Lower lobe of right lung (tissue), 2 donors: ENCODE measurements at regions not wholly inside any gene's neighbourhood (a gene's known extent, or its start where the extent isn't known, plus 50 kb on each side); places are given as distances from the start of the nearest gene placed in this dataset.

Experiments used
- ATAC-seq, 2 donors: fragments of 200-7000 bp; cut with Tn5 transposase; one replicate each; pipeline ENCODE4 v1.9.1; 2020 to 2022; ENCODE audit warnings: mild to moderate bottlenecking in 2 of 2, moderate library complexity in 2 of 2
- DNase-seq: peaks from one replicate; pipeline ENCODE4 v3.0.0-alpha.2; 2020
- H3K27ac ChIP-seq: fragments of 200-600 bp; one replicate; pipeline ENCODE4 v1.8.0; 2022
- H3K27me3 ChIP-seq: fragments of 200-600 bp; one replicate; pipeline ENCODE4 v1.8.0; 2022; ENCODE audit warnings: low read depth
- H3K36me3 ChIP-seq: fragments of 200-600 bp; one replicate; pipeline ENCODE4 v1.8.0; 2022; ENCODE audit warnings: mild to moderate bottlenecking
- H3K4me1 ChIP-seq: fragments of 200-600 bp; one replicate; pipeline ENCODE4 v1.8.0; 2022
- H3K4me3 ChIP-seq: fragments of 200-600 bp; one replicate; pipeline ENCODE4 v1.8.0; 2022; ENCODE audit warnings: mild to moderate bottlenecking
- H3K9me3 ChIP-seq: fragments of 200-600 bp; one replicate; pipeline ENCODE4 v1.8.0; 2022
- CTCF ChIP-seq: fragments of 200-600 bp; IDR thresholded peaks from one replicate; pipeline ENCODE4 v1.8.0; 2022; ENCODE audit warnings: antibody characterized with exemption, mild to moderate bottlenecking
- intact Hi-C: fragments of 100-400 bp; cut with DNase I; formaldehyde crosslinking; loops from one replicate; pipeline ENCODE4 v1.11.0; 2022
- donor health status: DM: no; HTN: yes; CAD: no; lungs with severe emphysema.

GRCh38 chr10:2487921-2488320 is 579.4 kb upstream of the PFKP start:
- H3K27me3 ChIP-seq, result no peaks in the 10 kb centered on the region
- intact Hi-C loops, result no loop called here
- H3K36me3 ChIP-seq, result no peaks in the 10 kb centered on the region
- TF ChIP-seq CTCF, result no peak
- no peak overlapping the region for H3K4me3 ChIP-seq
- ATAC-seq, result no peak
- DNase-seq, result no peak
- H3K9me3 ChIP-seq, result no peaks in the 10 kb centered on the region
- no peaks in the 10 kb centered on the region for H3K4me1 ChIP-seq
- no peak overlapping the region for H3K27ac ChIP-seq

DNA sequence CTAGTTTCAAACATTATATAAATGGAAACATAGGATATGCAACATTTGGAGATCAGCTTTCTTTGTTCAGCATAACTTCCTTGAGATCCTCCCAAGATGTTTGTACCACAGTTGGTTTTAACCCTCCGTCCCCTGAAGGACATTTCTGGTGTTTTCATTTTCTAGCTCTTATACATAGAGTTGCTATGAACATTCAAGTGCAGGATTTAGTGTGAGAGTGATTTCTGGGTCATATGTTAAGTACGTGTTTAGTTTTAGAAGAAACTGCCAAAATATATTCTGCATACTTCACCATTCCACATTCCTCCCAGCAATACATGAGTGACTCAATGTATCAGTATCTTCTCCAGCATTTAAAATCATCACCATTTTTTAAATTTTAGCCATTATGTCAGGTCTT is 588.7 kb upstream of the PFKP start:
- intact Hi-C loops, result no loop called here

GRCh38 chr10:2476812-2477553 is 590.4 kb upstream of the PFKP start:
- intact Hi-C loops, result no loop called here
- H3K36me3 ChIP-seq, result no peaks in the 10 kb centered on the region
- no peaks in the 10 kb centered on the region for H3K9me3 ChIP-seq
- no peak for DNase-seq
- TF ChIP-seq CTCF, result no peak
- no peaks in the 10 kb centered on the region for H3K4me1 ChIP-seq
- H3K4me3 ChIP-seq, result no peak overlapping the region
- no peaks in the 10 kb centered on the region for H3K27me3 ChIP-seq
- no peak for ATAC-seq
- no peak overlapping the region for H3K27ac ChIP-seq

More for the DNA sequence above, 588.7 kb upstream of the PFKP start:
- TF ChIP-seq CTCF, result no peak
- H3K27ac ChIP-seq, result no peak overlapping the region
- DNase-seq (no peak), ATAC-seq (no peak)
- no peaks in the 10 kb centered on the region for H3K4me1 ChIP-seq
- H3K9me3 ChIP-seq, result no peaks in the 10 kb centered on the region
- no peak overlapping the region for H3K4me3 ChIP-seq
- no peaks in the 10 kb centered on the region for H3K27me3 ChIP-seq
- no peaks in the 10 kb centered on the region for H3K36me3 ChIP-seq

- ATAC-seq (no peak), DNase-seq (no peak)
- intact Hi-C loops, result no loop called here
- Histone ChIP-seq H3K4me1 (no peaks in the 10 kb centered on the region), H3K36me3 (no peaks in the 10 kb centered on the region), H3K4me3 (no peak overlapping the region), H3K9me3 (no peaks in the 10 kb centered on the region), H3K27me3 (no peaks in the 10 kb centered on the region), H3K27ac (no peak overlapping the region)
- TF ChIP-seq CTCF, result no peak
These were observed 591.0 kb upstream of the PFKP start for GRCh38 chr10:2476218-2476811.

DNA sequence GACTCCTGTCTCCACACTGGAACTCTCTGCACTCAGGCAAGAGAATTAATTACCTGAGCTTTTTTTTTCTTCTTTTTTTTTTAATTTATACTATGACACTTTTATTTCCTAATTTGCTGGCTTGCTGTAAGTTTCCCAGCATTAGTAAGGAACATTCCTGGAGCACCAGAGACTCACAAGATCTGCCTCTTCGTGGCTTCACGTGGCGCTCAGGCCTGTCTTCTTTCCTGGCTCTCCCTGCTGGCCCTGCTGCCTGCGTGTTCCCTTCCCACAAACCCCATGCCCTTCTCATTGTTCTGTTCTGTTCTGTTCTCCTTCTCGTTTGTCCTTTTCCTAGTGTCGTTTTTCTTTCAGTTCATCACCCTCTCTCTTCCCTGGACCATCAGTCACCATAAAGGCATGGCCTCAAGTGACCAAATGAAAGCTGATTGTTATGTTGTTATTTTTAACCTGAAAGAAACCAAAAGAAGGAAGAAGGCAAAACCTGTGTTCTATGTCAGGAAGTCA is 591.6 kb upstream of the PFKP start:
- no peak for DNase-seq
- intact Hi-C loops, result no loop called here
- Histone ChIP-seq H3K36me3 (no peaks in the 10 kb centered on the region), H3K4me1 (no peaks in the 10 kb centered on the region), H3K27me3 (no peaks in the 10 kb centered on the region), H3K27ac (no peak overlapping the region), H3K9me3 (no peaks in the 10 kb centered on the region), H3K4me3 (no peak overlapping the region)
- TF ChIP-seq CTCF, result no peak
- no peak for ATAC-seq
